GM21619 (cell line): ENCODE measurements at regions not wholly inside any gene's neighbourhood (a gene's known extent, or its start where the extent isn't known, plus 50 kb on each side); places are given as distances from the start of the nearest gene placed in this dataset.

Source experiments
- ATAC-seq: cut with Tn5 transposase; IDR thresholded peaks from one replicate; pipeline ENCODE4 v1.9.1; 2021; ENCODE audit not compliant: unreplicated experiment

- no peak for ATAC-seq
Measured at GRCh38 chr10:28481968-28482367, 51.0 kb upstream of the WAC start.
